ENCODE measurements at regions not wholly inside any gene's neighbourhood (a gene's known extent, or its start where the extent isn't known, plus 50 kb on each side); places are given as distances from the start of the nearest gene placed in this dataset.
"Not testable (repeated sequence)": the region's sequence is repeated elsewhere in the genome, so short reads cannot be mapped to it uniquely, and the experiment has no call there.

- H3K4me1 ChIP-seq; H3K9me3 ChIP-seq; H3K4me3 ChIP-seq (ENCODE audit: low read depth, low read length); H3K27me3 ChIP-seq; DNase-seq; H3K36me3 ChIP-seq: not testable (repeated sequence)
Measured at GRCh38 chr21:5086416-5086815, 5435.0 kb upstream of the TPTE start.

GRCh38 chr21:5088820-5089219, 5432.6 kb upstream of the TPTE start:
- not testable (repeated sequence) for H3K9me3 ChIP-seq; DNase-seq; H3K4me1 ChIP-seq; H3K27me3 ChIP-seq; H3K4me3 ChIP-seq (ENCODE audit: low read depth, low read length); H3K36me3 ChIP-seq

DNA sequence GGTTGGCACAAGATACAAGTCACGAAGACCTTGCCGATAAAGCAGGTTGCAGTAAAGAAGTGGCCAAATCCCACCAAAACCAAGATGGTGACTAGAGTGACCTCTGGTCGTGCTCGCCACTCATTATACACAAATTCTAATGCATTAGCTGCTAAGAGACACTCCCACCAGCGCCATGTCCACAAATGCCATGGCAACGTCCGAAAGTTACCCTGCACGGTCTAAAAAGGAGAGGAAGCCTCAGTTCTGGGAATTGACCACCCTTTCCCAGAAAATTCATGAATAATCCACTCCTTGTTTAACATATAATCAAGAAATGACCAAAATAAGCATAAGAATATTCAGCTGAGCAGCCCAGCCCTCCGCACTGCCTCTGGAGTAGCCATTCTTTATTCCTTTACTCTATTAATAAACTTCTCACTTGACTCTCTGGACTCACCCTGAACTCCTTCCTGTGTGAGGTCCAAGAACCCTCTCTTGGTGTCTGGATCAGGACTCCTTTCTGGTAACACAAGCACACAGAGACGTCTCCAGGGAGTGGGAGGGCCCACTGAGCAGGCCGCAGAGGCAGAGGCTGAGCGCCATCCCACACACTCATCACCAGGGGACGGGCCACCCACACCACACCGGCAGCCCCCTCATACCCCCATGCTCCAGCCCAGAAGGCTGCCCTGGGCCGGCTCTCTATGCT, 5431.8 kb upstream of the TPTE start:
- not testable (repeated sequence) for DNase-seq; H3K4me3 ChIP-seq (ENCODE audit: low read depth, low read length); H3K4me1 ChIP-seq; H3K36me3 ChIP-seq; H3K9me3 ChIP-seq; H3K27me3 ChIP-seq

DNA sequence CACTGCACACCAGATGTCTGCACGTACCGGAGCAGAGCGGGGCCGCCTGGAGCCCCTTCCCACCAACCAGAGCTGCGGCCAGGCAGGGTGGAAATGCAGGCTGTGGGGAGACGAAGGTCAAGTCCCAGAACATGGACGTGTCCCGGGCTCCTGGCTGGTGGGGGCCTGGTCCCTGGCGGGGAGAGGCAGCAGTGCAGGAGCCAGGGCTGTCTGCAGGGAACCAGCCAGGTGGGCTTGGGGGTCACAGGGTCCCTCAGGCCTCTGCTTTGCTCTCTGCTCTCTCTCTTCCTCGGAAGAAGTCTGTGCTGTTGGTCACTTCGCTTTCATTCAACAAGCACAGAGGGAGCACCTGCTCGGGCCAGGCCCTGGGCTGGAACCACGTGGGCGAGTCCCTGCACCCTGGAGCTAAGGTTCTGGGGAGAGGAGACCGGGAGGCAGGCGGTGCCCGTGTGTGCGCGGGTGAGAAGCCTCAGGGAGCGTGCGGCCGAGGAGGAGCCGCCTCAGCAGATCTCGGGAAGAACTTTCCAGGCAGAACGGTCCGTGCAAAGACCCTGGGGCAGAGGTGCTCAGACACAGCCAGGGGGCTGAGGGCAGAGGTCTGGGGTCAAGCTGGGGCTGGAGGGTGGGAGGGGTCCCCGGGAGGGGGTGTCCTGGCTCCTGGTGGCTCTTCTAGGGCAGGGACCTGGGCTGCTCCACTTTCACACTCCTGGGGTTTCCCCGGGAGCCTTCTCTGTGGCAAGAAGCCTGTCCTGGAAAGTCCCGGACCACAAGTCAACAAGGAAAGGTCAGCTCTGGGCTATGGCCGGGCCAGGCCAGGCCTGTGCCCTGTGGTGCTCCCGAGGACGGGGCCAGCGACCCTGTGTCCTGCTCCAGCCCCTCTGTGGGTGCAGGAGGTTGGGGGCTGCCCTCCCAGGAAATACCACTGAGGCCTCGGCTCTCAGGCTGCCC, 5431.0 kb upstream of the TPTE start:
- H3K36me3 ChIP-seq; H3K4me3 ChIP-seq (ENCODE audit: low read depth, low read length); H3K4me1 ChIP-seq; H3K9me3 ChIP-seq; H3K27me3 ChIP-seq; DNase-seq: not testable (repeated sequence)

DNA sequence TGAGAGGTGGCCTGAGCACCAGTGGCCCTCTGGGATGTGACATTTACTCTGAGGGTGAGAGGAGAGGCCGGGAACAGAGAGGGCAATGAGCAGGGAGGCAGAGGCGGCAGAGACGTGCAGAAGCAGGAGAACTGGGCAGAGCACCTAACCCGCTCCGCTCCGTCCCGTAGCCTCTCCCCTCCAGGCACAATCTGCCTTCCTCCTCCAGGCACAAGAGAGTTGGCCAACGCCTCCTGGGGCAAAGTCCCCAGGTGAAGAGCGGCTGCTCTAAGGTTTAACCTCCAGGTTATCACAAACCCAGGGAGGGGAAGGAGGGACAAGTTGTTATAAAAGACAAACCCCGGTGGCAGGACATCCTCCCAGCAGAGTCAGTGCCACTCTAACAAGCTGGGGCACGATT, 5430.1 kb upstream of the TPTE start:
- H3K4me1 ChIP-seq; DNase-seq; H3K9me3 ChIP-seq; H3K36me3 ChIP-seq; H3K27me3 ChIP-seq; H3K4me3 ChIP-seq (ENCODE audit: low read depth, low read length): not testable (repeated sequence)

GRCh38 chr21:5095628-5096027, 5425.8 kb upstream of the TPTE start:
- H3K4me3 ChIP-seq (ENCODE audit: low read depth, low read length); H3K4me1 ChIP-seq; H3K9me3 ChIP-seq; DNase-seq; H3K36me3 ChIP-seq; H3K27me3 ChIP-seq: not testable (repeated sequence)

- not testable (repeated sequence) for H3K4me1 ChIP-seq; H3K27me3 ChIP-seq; DNase-seq; H3K4me3 ChIP-seq (ENCODE audit: low read depth, low read length); H3K36me3 ChIP-seq; H3K9me3 ChIP-seq
Measured at GRCh38 chr21:5098010-5098743, 5423.2 kb upstream of the TPTE start.

GRCh38 chr21:5100604-5101174, 5420.7 kb upstream of the TPTE start:
- not testable (repeated sequence) for H3K9me3 ChIP-seq; H3K27me3 ChIP-seq; H3K4me1 ChIP-seq; H3K36me3 ChIP-seq; H3K4me3 ChIP-seq (ENCODE audit: low read depth, low read length); DNase-seq

DNA sequence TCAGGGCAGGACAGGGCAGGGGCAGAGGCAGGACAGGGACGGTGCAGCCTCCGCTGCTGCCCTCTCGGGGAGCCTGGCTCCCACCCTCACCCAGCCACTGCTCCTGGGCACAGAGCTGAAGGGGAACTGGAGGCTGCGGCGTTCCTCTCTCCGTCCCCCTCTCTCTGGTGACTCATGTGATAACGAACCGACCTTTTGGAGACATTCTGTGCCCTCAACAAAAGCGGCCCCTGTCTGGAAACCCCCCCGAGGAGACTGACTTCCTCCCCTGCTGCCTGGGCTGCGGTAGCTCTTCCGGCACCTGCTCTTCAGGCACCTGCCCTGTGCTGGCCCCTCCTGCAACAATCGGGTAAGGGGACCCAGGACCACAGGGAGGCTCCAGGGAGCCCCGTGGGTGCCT, 5419.6 kb upstream of the TPTE start:
- H3K4me1 ChIP-seq; H3K36me3 ChIP-seq; H3K9me3 ChIP-seq; DNase-seq; H3K27me3 ChIP-seq; H3K4me3 ChIP-seq (ENCODE audit: low read depth, low read length): not testable (repeated sequence)

GRCh38 chr21:5103880-5104561, 5417.4 kb upstream of the TPTE start:
- H3K4me3 ChIP-seq (ENCODE audit: low read depth, low read length); DNase-seq; H3K4me1 ChIP-seq; H3K36me3 ChIP-seq; H3K27me3 ChIP-seq; H3K9me3 ChIP-seq: not testable (repeated sequence)

DNA sequence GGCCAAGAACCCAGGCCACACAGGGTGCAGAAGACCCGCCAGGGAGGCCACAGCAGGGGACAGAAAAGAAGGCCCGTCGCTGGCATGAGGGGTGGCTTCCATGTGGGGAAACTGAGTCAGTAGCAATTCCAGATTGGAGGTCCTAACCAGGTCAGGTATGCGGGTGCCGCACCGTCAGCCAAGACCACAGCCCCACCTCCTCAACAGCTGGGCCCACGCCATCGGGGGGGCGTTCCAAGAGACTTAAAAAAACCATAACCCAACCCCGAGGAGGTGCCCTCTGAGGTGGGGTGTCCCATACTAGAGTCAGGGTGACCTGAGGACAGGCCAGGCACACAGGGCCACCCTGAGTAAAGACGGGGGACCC, 5416.8 kb upstream of the TPTE start:
- not testable (repeated sequence) for H3K36me3 ChIP-seq; H3K27me3 ChIP-seq; H3K9me3 ChIP-seq; H3K4me1 ChIP-seq; H3K4me3 ChIP-seq (ENCODE audit: low read depth, low read length); DNase-seq

- not testable (repeated sequence) for DNase-seq; H3K36me3 ChIP-seq; H3K9me3 ChIP-seq; H3K27me3 ChIP-seq; H3K4me1 ChIP-seq; H3K4me3 ChIP-seq (ENCODE audit: low read depth, low read length)
Measured at GRCh38 chr21:5105939-5106708, 5415.3 kb upstream of the TPTE start.

DNA sequence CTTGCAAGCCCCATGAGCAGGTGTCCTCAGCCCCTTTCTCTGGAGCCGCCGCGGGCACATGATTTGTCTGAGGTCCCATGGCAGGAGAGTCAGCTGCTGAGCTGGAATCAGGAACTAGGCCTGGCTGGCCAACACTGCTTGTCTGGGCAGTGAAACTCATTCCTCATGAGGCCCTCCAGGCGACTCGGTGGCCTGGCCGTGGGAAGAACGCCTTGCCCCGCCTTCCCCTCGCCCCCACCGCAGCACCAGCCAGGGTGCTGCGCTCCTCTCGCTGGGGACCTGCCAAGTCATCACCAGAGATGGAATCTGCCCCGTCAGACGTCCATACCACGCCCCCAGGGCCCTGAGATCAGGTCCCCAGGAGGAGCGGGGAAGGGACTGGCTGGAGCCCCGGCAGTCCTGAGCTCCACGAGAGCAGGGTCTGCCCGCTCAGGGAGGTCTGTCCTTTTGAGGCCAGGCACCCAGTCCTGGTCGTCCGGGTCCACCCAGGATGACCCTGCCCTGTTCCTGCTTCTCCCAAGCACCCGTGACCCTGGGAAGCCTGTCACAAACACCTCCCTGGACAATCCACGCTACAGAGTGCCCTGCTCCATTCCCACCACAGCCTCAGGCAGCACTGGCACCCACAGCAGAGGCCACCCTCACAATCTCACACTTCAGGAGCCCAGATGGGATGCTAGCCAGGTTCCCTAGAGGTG, 5414.5 kb upstream of the TPTE start:
- not testable (repeated sequence) for H3K27me3 ChIP-seq; H3K9me3 ChIP-seq; DNase-seq; H3K4me1 ChIP-seq; H3K36me3 ChIP-seq; H3K4me3 ChIP-seq (ENCODE audit: low read depth, low read length)

GRCh38 chr21:5107637-5108036, 5413.7 kb upstream of the TPTE start:
- H3K27me3 ChIP-seq; H3K4me1 ChIP-seq; H3K4me3 ChIP-seq (ENCODE audit: low read depth, low read length); H3K9me3 ChIP-seq; H3K36me3 ChIP-seq; DNase-seq: not testable (repeated sequence)
